GM18861 (cell line): ENCODE measurements at regions not wholly inside any gene's neighbourhood (a gene's known extent, or its start where the extent isn't known, plus 50 kb on each side); places are given as distances from the start of the nearest gene placed in this dataset.

Experiments used
- ATAC-seq: cut with Tn5 transposase; IDR thresholded peaks from one replicate; pipeline ENCODE4 v1.9.1; 2021; ENCODE audit not compliant: unreplicated experiment

DNA sequence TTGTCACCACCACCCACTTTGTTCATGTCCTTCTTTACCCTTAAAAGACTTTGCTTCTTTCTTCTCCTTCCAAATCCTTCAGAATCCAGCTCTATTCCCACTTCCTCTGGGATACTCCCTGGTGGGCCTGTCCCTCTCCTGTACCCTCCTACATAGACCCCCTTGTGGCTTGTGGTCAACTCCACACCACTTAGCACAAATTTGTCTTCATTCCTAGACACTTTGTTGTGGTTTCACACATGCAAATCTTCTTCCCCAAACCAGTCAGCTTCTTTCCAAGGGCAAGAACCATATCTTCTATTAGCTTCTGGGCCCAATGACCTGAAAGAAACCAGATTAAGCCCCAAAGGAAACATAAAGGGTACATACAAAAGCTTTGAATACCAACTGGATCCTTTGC is 342.4 kb downstream of the TNS1 start:
- no peak for ATAC-seq

DNA sequence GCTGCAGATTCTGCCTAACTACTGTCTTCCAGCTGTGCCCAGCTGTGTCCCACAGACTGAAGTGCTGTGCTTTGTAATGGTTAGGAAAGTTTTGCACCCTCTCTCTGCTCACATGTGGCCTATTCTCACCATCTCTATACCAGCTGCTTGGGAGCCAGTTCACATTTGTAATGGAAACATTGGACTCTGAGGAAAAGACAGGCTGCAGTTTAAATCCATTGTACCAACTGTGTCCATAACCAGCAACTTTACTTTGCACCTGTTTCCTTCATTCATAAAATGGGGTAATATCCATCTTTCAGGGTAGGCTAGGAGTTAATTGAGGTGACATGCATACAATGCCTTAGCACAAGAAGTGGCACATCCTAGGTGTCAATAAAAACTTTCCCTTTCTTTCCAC is 344.0 kb downstream of the TNS1 start:
- ATAC-seq: no peak

DNA sequence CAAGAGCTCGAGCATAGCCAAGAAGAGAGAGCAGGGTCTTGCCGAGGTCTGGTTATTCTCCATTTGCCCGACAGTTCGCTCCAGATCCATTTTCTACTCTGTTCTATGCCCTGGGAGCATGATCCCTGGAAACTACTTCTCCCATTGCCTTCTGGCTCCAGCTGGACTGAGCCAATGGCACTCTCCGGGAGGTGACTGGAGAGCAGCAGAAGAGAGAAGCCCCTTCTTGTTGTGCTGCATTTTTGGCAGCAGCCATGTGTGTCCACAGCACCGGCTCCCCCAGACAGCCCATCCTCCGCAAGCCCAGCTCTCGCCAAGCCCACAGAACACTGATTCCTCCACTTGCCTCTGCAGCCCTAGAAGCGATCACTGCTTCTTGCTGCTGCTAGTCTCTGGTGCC is 345.5 kb downstream of the TNS1 start:
- no peak for ATAC-seq

DNA sequence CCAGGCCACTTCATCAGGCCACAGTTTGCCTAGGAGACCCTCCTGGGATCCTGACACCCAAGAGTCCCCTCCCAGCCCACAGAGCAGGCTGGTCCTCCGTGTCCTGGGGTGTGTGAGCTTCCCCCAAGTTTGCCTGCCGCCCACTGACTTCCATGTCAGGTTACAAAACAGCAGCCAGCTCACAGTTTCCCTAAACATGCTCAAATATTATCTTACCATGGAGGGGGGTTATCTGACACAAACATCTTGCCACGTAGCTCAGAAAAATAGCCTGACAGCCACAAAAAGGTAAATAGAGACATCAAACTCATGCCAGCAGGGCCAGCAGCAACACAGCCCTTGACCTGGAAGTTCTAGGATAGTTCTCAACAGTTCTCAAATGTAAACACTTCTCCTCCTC is 346.5 kb downstream of the TNS1 start:
- no peak for ATAC-seq

DNA sequence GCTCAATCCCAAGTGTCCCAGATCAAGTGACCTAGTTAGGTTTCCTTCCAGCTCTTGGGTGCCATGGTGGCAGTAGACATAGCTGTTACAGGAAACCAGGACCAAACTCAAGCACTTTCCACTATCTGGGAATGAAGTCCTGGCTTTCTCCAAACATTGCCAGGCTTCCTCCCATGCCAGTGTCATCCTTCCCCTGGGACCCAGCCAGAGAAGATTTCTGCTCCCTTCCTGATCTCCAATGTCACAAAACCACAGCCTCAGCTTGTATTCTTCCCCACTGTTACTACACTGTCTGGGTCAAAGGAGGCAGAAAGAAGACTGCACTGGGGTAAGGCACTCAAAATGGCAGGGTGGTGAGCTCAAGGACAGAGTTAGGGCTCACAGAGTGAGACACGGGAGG is 347.1 kb downstream of the TNS1 start:
- no peak for ATAC-seq

DNA sequence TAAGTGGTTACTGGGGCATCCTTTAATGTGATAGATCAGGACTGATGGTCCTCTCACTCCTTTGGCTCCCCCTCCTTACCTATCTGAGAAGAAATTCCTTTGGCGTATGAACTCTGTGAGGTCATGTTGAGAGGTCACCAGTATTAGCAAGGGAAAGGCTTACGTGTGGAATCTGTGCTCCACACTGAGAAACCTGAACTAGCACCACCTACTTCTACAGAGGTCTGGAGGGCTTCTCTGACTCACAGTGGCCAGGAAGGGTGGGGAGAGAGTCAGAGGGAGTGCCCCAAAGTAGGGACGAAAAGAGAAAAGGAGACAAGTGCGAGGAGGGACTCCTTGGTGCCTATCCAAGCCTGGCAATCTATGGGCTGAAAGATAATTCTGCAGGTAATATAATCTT is 348.6 kb downstream of the TNS1 start:
- ATAC-seq: no peak

DNA sequence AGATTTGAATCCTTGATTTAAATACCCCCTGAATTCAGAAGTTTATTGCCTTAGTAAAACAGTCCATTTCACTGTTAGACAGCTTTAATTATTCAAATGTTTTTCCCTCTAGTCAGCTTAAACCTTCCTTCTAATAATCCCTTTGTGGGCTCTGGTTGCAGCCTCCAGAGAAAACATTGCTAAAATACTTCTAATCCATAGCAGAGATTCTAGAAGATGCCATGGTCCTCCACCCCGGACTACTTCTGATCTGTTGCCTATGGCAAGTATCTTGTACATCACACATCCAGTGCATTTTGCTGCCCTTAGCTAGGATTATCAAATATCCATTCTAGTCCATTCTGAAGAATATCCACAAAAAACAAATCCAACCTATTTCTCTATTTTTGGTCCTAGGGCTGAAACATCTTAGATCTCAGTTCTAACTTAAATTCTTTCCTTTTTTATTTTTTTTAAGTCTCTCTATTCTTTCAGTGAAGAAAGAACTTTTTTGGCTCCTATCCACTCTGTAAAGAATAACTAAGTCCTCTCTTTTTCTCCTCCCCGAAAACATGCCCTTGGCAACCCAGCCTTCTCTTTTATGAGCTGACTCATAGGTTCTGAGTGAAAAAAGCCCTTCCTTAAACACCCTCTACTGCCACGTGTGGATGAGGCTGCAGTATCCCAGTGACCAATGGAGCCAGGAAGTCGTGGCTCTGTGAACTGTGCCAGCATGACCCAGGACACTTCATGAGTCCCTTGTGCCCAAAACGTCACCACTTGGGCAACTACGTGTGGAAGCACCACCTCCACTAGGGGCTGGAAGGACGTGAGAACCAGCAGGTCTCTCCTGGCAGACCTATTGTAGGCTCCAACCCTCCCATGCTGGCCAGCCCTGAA is 349.8 kb downstream of the TNS1 start:
- no peak for ATAC-seq

DNA sequence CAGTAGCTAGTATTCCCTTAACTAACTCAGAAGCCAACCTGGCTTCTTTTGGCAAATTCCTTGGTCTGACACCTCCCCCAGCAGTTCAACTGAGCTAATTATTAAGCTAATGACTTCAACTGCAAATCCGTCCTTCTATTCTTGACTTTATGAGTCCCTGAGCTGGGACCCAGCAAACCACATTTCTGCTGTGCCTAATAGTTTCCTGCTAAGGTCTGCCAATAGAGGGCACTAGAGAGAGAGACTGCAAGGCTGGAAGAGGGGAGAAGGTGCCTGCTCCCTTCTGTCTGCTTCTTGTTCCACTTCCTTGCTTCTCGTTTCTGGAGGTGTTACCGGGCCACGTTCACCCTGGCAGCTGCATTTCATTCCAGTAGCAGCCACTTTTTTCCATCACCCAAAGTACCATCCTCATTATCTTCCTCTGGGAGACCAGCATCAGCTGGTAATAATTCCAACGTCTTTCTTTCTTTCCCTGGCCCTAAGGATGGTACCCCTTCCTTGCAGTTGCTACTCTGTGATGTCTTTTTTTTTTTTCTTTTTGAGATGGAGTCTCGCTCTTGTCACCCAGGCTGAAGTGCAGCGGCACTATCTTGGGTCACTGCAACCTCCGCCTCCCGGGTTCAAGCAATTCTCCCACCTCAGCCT is 352.0 kb downstream of the TNS1 start:
- no peak for ATAC-seq

DNA sequence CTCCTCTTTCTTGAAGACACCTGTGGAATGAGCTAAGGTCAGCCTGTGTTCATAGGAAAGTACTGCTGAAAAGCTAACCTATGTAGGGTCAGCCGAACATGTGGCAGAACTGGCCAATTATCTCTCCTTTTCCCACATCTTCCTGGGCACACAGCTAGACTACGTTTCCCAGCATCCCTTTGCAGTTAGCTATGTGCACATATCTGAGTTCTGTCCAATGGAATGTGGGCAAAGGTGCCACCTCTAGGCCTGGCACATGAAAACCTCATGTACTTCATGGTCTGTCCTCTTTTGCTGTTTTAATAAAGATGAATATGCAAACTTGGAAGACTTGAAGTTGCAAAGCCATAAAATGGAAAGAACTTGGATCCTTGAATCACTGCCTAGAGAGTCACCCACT is 352.6 kb downstream of the TNS1 start:
- no peak for ATAC-seq

DNA sequence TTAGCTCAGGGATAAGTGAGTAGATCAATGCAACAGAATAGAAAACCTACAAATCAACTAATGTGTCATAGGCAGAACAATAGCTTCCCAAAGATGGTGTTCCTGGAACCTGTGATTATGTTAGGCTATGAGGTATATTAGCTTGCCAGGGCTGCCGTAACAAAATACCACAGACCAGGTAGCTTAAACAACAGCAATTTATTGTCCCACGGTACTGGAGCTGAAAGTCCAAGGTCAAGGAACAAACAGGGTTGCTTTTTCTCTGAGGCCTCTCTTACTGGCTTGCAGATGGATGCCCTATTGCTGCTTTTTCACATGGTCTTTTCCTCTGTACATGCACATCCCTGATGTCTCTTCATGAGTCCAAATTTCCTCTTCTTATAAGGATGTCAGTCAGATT is 354.9 kb downstream of the TNS1 start:
- no peak for ATAC-seq

DNA sequence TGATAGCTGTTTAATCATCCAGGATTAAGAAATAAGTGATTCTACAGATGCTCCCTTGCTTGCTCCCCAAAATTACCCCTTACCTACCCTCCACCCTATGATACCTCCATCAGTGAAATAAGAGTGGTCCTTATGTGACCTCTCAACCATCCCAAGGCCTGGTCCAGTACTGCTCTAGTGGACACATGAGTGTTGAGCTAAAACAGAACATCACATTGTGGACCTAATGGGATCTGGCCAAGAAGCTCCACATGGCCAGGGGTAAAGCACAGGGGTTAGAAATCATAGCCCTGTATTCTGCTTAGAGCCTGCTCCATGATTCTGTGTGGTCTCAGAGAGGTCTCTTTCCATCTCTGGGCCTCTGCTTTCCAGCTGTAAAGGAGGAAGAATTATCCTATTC is 355.6 kb downstream of the TNS1 start:
- ATAC-seq: no peak

DNA sequence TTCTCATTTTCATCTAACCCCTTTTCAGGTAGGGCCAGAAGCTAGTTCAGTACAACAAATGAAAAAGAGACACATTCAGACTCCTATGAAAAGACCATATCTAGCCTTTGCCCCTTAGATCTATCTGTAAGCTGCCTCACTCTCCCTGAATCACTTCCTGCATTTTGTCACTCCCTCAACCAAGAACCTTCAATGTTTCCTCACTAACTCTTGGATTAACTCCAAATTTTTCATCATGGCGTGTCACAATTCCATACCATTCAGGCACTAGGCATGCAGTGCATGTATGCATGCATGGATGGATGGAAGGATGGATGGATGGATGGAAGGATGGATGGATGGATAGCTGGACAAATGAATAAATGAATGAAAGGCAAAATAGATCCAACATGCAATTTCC is 356.9 kb downstream of the TNS1 start:
- ATAC-seq: no peak

DNA sequence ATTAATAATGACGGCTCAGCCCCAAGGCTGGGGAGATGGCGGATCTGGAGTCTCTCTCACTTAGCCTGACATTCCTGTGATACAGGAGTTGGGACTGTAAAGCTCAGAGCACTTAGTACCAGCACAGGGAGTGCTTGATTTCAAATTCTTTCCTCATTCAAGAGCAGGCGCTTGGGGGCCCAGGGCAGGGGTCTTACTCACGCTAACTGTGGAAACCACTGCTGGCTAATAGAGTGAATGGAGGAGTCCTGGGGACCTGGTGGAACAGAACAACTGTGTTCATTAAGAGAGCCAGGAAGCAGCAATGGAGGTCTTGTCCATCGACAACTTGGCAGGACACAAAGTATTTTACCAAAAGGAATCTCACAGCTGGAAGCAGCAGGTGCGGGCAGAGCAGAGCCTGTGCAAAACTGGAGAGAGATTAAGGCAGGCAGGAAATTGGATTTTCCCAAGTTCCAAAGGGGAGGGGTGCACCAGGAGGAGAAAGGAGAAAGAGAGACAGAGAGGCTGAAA is 358.9 kb downstream of the TNS1 start:
- ATAC-seq: no peak

DNA sequence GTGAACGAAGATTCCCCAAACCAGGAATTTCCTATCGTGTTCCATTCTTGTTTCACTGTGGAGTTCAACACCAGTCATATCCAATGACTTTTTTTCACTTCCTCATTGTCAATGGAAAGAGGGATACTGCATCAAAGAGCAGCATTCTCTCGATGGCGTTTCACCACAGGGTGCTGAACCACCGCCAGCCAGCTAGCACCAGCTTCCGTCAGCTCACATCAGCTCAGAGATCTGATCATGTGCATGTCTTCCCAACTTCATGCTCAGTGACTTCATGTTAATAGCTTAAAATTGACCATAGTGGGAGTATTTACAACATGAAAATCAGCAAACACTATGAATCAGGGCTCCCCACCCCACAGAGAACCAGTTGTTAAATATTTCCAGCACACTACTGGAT is 359.9 kb downstream of the TNS1 start:
- no peak for ATAC-seq

DNA sequence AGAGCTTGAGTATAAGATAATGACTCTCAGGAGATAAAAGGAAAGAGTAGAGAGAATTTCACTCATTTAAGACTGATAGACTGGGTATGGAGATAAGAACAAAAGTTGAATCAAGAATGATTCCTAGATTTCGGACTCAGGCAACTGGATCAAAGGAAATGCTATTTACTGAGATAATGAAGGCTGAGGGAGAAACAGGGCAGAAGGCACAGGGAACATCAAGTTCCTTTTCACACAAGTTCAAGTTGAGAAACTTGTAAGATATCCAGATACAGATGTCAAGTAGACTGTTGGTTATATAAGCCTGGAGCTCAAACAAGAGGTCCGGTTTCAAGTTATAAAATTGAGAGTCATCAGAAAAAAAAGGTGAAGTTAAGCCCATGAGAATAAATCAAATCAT is 360.8 kb downstream of the TNS1 start:
- no peak for ATAC-seq

DNA sequence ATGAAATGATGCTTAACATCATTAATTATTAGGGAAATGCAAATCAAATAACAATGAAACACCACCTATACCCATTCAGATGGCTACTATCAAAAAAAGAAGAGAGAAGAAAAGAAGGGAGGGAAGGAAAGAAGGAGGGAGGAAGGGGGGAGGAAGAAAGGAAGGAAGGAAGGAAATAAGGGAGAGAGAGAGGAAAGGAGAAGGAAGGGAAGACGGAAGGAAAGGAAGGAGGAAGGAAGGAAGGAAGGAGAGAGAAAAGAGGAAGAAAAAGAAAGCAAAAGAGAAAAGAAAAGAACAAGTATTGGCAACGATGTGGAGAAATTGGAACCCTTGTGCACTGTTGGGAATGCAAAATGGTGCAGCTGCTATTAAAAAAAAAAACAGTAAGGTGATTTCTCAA is 363.3 kb downstream of the TNS1 start:
- ATAC-seq: no peak

DNA sequence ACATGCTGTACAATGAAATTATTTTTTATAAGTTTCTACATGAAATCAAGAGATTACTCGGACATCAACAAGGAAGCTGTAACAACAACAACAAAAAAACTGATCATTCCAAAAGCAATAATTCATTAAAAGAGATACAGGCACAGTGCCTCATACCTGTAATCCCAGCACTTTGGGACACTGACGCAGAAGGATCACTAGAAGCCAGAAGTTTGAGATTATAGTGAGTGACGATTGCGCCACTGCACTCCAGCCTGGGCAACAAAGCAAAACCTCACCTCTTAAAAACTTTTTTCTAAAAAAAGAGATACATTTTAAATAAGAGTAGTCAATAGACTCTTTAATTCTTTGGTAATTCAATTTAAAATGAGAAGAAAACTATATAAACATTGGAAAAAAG is 364.3 kb downstream of the TNS1 start:
- no peak for ATAC-seq

DNA sequence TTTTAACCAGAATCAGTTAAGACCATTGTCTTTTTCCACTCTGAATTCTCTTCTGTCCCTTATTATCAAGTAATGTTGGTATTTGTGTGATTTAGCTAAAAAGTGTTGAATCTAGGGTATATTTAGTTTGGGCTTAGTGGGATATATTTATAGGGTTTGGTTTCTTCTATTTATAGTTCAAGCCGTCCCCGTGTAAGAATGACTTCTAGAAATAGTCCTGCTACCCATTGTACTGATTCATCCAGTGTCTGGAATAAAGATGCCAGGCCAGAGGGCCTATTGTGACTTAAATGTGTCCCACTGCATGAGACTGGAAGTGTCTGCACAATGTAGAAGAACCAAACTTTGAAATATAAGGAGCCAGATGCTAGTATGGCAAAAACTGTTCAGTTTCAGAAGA is 364.8 kb downstream of the TNS1 start:
- ATAC-seq: no peak

DNA sequence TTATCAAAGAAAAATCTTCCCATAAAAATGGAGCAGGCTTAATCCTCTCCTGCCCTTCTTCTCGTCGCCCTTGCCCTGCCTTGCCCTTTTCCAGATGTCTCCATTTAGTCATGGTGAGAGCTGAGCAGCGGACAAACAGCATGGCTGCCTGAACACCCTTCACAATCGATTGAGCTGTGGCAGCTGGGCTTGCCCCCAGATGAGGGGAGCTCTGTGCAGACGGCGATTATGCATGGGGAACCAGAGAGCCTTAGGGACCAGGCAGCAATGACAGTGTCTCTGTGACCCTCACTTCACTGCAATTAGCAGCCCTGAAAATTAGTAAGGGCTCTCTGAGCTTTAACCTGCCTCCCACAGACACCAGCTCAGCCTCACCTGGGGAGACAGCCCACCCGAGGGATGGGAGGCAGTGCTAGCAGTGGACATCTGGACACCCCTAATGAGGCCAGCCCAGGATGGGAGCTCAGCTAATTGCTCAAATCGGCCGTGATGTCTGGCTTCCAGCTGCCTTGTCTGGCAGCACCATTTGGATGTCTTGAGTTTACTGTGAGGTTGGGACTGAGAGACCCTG is 365.7 kb downstream of the TNS1 start:
- no peak for ATAC-seq

DNA sequence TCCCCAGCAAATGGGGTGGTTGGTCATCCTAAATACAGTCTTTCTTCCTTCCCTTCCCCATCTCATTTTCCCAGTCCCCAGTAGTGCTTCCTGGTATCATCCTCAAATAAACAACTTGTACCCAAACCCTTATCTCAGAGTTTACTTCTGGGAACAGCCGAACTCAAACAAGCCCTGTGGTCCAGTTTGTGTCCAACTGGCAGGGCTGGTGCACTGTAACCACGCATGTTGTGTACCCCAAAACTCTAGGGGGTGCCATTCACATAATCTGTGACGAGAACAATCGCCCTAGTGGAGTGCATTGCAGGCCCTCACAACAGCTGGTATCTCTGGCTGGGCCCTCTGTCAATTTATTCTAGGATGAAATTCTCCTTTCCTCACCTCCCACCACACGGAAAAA is 366.2 kb downstream of the TNS1 start:
- ATAC-seq: no peak

DNA sequence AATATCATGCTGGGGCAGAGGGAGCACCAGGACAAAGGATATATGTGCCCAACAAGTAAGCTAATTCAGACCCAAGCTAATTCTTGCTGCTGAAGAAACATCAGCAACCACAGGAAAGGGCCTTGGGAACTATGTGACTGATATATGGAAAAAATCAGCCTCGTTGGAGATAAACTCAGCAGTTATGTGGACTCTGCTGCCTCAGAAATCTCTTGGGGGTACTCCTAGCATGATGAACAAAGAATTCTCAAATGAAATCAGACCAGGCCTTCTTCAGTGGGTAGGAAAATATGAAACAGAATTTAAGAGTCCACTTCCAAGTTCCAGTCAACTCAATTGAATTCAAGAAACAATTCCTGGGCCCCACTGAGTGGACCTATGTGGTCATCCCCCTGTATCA is 367.9 kb downstream of the TNS1 start:
- no peak for ATAC-seq

DNA sequence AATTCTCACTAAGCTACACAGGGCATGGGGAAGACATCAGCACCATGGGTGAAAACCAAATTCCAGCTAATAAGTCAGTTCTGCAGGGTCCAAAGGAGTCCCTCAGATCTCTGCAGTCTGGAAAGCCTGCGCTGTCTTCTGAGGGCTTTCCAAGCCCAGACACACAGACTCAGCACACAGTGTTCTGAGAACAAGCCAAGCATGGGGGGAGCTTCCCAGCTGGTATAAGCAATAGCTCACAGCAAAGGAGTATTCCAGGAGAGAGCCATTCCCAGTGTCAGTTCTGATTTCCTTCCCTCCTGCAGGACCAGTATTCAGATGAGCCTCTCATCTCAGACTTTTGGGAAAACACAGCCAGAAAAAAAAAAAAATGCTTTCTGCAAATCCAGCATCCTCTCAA is 370.8 kb downstream of the TNS1 start:
- no peak for ATAC-seq
